ENCODE measurements at regions not wholly inside any gene's neighbourhood (a gene's known extent, or its start where the extent isn't known, plus 50 kb on each side); places are given as distances from the start of the nearest gene placed in this dataset.

- no peaks in the 10 kb centered on the region for H3K9me3 ChIP-seq (ENCODE audit: control insufficient read depth, insufficient read depth, low read length)
- H3K36me3 ChIP-seq (ENCODE audit: control insufficient read depth, insufficient read depth, low read length): no peaks in the 10 kb centered on the region
- H3K4me1 ChIP-seq (ENCODE audit: control insufficient read depth, insufficient read depth, low read length): no peaks in the 10 kb centered on the region
- H3K4me3 ChIP-seq (ENCODE audit: low read depth, low read length): no peak overlapping the region
- WGBS (ENCODE audit: insufficient coverage): no CpG with 5 or more reads among the region's 2 CpGs
- peak in 2 of 6 donors; percentile 72 to 85 for DNase-seq (ENCODE audit: low read depth in 4 of 6, low spot score in 6 of 6)
- H3K27me3 ChIP-seq (ENCODE audit: control insufficient read depth, insufficient read depth, low read length): no peaks in the 10 kb centered on the region
- H3K27ac ChIP-seq (ENCODE audit: low read depth, low read length): no peak overlapping the region
Measured at GRCh38 chr7:51593628-51594027, 277.0 kb upstream of the COBL start.

- no peak overlapping the region for H3K4me3 ChIP-seq (ENCODE audit: low read depth, low read length)
- DNase-seq (ENCODE audit: low read depth in 4 of 6, low spot score in 6 of 6): peak in 2 of 6 donors; percentile 40 to 55
- no peaks in the 10 kb centered on the region for H3K27me3 ChIP-seq (ENCODE audit: control insufficient read depth, insufficient read depth, low read length)
- WGBS (ENCODE audit: insufficient coverage): 78% methylated on average over 5 of the region's 10 CpGs
- no peaks in the 10 kb centered on the region for H3K36me3 ChIP-seq (ENCODE audit: control insufficient read depth, insufficient read depth, low read length)
- H3K27ac ChIP-seq (ENCODE audit: low read depth, low read length): no peak overlapping the region
- no peaks in the 10 kb centered on the region for H3K4me1 ChIP-seq (ENCODE audit: control insufficient read depth, insufficient read depth, low read length)
- H3K9me3 ChIP-seq (ENCODE audit: control insufficient read depth, insufficient read depth, low read length): no peaks in the 10 kb centered on the region
Measured at GRCh38 chr7:51592842-51593599, 276.4 kb upstream of the COBL start.

- Histone ChIP-seq H3K27ac (ENCODE audit: low read depth, low read length) (no peak overlapping the region), H3K4me1 (ENCODE audit: control insufficient read depth, insufficient read depth, low read length) (no peaks in the 10 kb centered on the region), H3K27me3 (ENCODE audit: control insufficient read depth, insufficient read depth, low read length) (no peaks in the 10 kb centered on the region), H3K9me3 (ENCODE audit: control insufficient read depth, insufficient read depth, low read length) (peaks cover 4% of the 10 kb centered on the region), H3K36me3 (ENCODE audit: control insufficient read depth, insufficient read depth, low read length) (no peaks in the 10 kb centered on the region), H3K4me3 (ENCODE audit: low read depth, low read length) (no peak overlapping the region)
- WGBS (ENCODE audit: insufficient coverage): no CpG with 5 or more reads among the region's 2 CpGs
- no peak for DNase-seq (ENCODE audit: low read depth in 4 of 6, low spot score in 6 of 6)
Measured at GRCh38 chr7:51591223-51591622, 274.6 kb upstream of the COBL start.

- Histone ChIP-seq H3K27ac (ENCODE audit: low read depth, low read length) (no peak overlapping the region), H3K9me3 (ENCODE audit: control insufficient read depth, insufficient read depth, low read length) (peaks cover 4% of the 10 kb centered on the region), H3K4me3 (ENCODE audit: low read depth, low read length) (no peak overlapping the region), H3K4me1 (ENCODE audit: control insufficient read depth, insufficient read depth, low read length) (no peaks in the 10 kb centered on the region), H3K27me3 (ENCODE audit: control insufficient read depth, insufficient read depth, low read length) (no peaks in the 10 kb centered on the region), H3K36me3 (ENCODE audit: control insufficient read depth, insufficient read depth, low read length) (no peaks in the 10 kb centered on the region)
- DNase-seq (ENCODE audit: low read depth in 4 of 6, low spot score in 6 of 6): peak in 1 of 6 donors; percentile 76
- 17% methylated on average over 1 of the region's 5 CpGs for WGBS (ENCODE audit: insufficient coverage)
Measured at GRCh38 chr7:51590746-51591145, 274.1 kb upstream of the COBL start.

GRCh38 chr7:51589111-51589510, 272.5 kb upstream of the COBL start:
- no CpG with 5 or more reads among the region's 2 CpGs for WGBS (ENCODE audit: insufficient coverage)
- H3K27ac ChIP-seq (ENCODE audit: low read depth, low read length): no peak overlapping the region
- peaks cover 4% of the 10 kb centered on the region for H3K9me3 ChIP-seq (ENCODE audit: control insufficient read depth, insufficient read depth, low read length)
- H3K4me3 ChIP-seq (ENCODE audit: low read depth, low read length): no peak overlapping the region
- H3K36me3 ChIP-seq (ENCODE audit: control insufficient read depth, insufficient read depth, low read length): no peaks in the 10 kb centered on the region
- H3K27me3 ChIP-seq (ENCODE audit: control insufficient read depth, insufficient read depth, low read length): no peaks in the 10 kb centered on the region
- no peak for DNase-seq (ENCODE audit: low read depth in 4 of 6, low spot score in 6 of 6)
- H3K4me1 ChIP-seq (ENCODE audit: control insufficient read depth, insufficient read depth, low read length): no peaks in the 10 kb centered on the region

- 78% methylated on average over 3 of the region's 3 CpGs for WGBS (ENCODE audit: insufficient coverage)
- Histone ChIP-seq H3K27me3 (ENCODE audit: control insufficient read depth, insufficient read depth, low read length) (no peaks in the 10 kb centered on the region), H3K36me3 (ENCODE audit: control insufficient read depth, insufficient read depth, low read length) (no peaks in the 10 kb centered on the region), H3K27ac (ENCODE audit: low read depth, low read length) (no peak overlapping the region), H3K9me3 (ENCODE audit: control insufficient read depth, insufficient read depth, low read length) (peaks cover 4% of the 10 kb centered on the region), H3K4me1 (ENCODE audit: control insufficient read depth, insufficient read depth, low read length) (no peaks in the 10 kb centered on the region), H3K4me3 (ENCODE audit: low read depth, low read length) (no peak overlapping the region)
- DNase-seq (ENCODE audit: low read depth in 4 of 6, low spot score in 6 of 6): no peak
Measured at GRCh38 chr7:51587604-51588003, 271.0 kb upstream of the COBL start.

- DNase-seq (ENCODE audit: low read depth in 4 of 6, low spot score in 6 of 6): no peak
- WGBS (ENCODE audit: insufficient coverage): 89% methylated on average over 4 of the region's 4 CpGs
- no peaks in the 10 kb centered on the region for H3K27me3 ChIP-seq (ENCODE audit: control insufficient read depth, insufficient read depth, low read length)
- no peak overlapping the region for H3K4me3 ChIP-seq (ENCODE audit: low read depth, low read length)
- H3K36me3 ChIP-seq (ENCODE audit: control insufficient read depth, insufficient read depth, low read length): no peaks in the 10 kb centered on the region
- H3K27ac ChIP-seq (ENCODE audit: low read depth, low read length): no peak overlapping the region
- H3K4me1 ChIP-seq (ENCODE audit: control insufficient read depth, insufficient read depth, low read length): no peaks in the 10 kb centered on the region
- H3K9me3 ChIP-seq (ENCODE audit: control insufficient read depth, insufficient read depth, low read length): no peaks in the 10 kb centered on the region
Measured at GRCh38 chr7:51577390-51577789, 260.8 kb upstream of the COBL start.

- DNase-seq (ENCODE audit: low read depth in 4 of 6, low spot score in 6 of 6): no peak
- H3K27me3 ChIP-seq (ENCODE audit: control insufficient read depth, insufficient read depth, low read length): no peaks in the 10 kb centered on the region
- 100% methylated on average over 1 of the region's 3 CpGs for WGBS (ENCODE audit: insufficient coverage)
- H3K36me3 ChIP-seq (ENCODE audit: control insufficient read depth, insufficient read depth, low read length): no peaks in the 10 kb centered on the region
- H3K4me3 ChIP-seq (ENCODE audit: low read depth, low read length): no peak overlapping the region
- H3K4me1 ChIP-seq (ENCODE audit: control insufficient read depth, insufficient read depth, low read length): no peaks in the 10 kb centered on the region
- H3K9me3 ChIP-seq (ENCODE audit: control insufficient read depth, insufficient read depth, low read length): no peaks in the 10 kb centered on the region
- H3K27ac ChIP-seq (ENCODE audit: low read depth, low read length): no peak overlapping the region
Measured at GRCh38 chr7:51569581-51569980, 253.0 kb upstream of the COBL start.

- 91% methylated on average over 5 of the region's 5 CpGs for WGBS (ENCODE audit: insufficient coverage)
- H3K9me3 ChIP-seq (ENCODE audit: control insufficient read depth, insufficient read depth, low read length): no peaks in the 10 kb centered on the region
- H3K27me3 ChIP-seq (ENCODE audit: control insufficient read depth, insufficient read depth, low read length): no peaks in the 10 kb centered on the region
- no peak overlapping the region for H3K4me3 ChIP-seq (ENCODE audit: low read depth, low read length)
- H3K36me3 ChIP-seq (ENCODE audit: control insufficient read depth, insufficient read depth, low read length): no peaks in the 10 kb centered on the region
- no peak overlapping the region for H3K27ac ChIP-seq (ENCODE audit: low read depth, low read length)
- no peak for DNase-seq (ENCODE audit: low read depth in 4 of 6, low spot score in 6 of 6)
- no peaks in the 10 kb centered on the region for H3K4me1 ChIP-seq (ENCODE audit: control insufficient read depth, insufficient read depth, low read length)
Measured at GRCh38 chr7:51569176-51569575, 252.6 kb upstream of the COBL start.

GRCh38 chr7:51551070-51551469, 234.5 kb upstream of the COBL start:
- Histone ChIP-seq H3K4me1 (ENCODE audit: control insufficient read depth, insufficient read depth, low read length) (no peaks in the 10 kb centered on the region), H3K9me3 (ENCODE audit: control insufficient read depth, insufficient read depth, low read length) (no peaks in the 10 kb centered on the region), H3K27ac (ENCODE audit: low read depth, low read length) (no peak overlapping the region), H3K36me3 (ENCODE audit: control insufficient read depth, insufficient read depth, low read length) (no peaks in the 10 kb centered on the region), H3K4me3 (ENCODE audit: low read depth, low read length) (no peak overlapping the region), H3K27me3 (ENCODE audit: control insufficient read depth, insufficient read depth, low read length) (no peaks in the 10 kb centered on the region)
- 98% methylated on average over 4 of the region's 4 CpGs for WGBS (ENCODE audit: insufficient coverage)
- no peak for DNase-seq (ENCODE audit: low read depth in 4 of 6, low spot score in 6 of 6)

All from spinal cord (tissue), 9 donors.